ENCODE measurements at regions not wholly inside any gene's neighbourhood (a gene's known extent, or its start where the extent isn't known, plus 50 kb on each side); places are given as distances from the start of the nearest gene placed in this dataset.

- Histone ChIP-seq H3K4me2 (no peak overlapping the region), H3K4me1 (ENCODE audit: insufficient read depth) (peaks cover 28% of the 10 kb centered on the region), H3K9me3 (ENCODE audit: low read depth) (no peaks in the 10 kb centered on the region), H3K36me3 (replicated peaks; ENCODE audit: insufficient read depth, low read depth) (no peaks in the 10 kb centered on the region), H3K4me3 (no peak overlapping the region), H3K27me3 (no peaks in the 10 kb centered on the region), H4K20me1 (ENCODE audit: insufficient read depth, poor library complexity, severe bottlenecking) (no peaks in the 10 kb centered on the region), H2AFZ (no peak overlapping the region), H3K79me2 (no peaks in the 10 kb centered on the region), H3K27ac (no peak overlapping the region), H3K9me2 (replicated peaks; ENCODE audit: insufficient read depth) (no peaks in the 10 kb centered on the region)
- 92% methylated on average over 10 of the region's 10 CpGs for WGBS (ENCODE audit: low lambda C conversion rate, missing lambda C conversion rate)
- no peak for DNase-seq (ENCODE audit: low spot score)
- TF ChIP-seq CTCF (IDR thresholded peaks at IDR 0.05; ENCODE audit: poor library complexity) (no peak), EZH2phosphoT487 (IDR thresholded peaks at IDR 0.05; ENCODE audit: low read depth, severe bottlenecking, unreplicated experiment) (no peak), EZH2 (IDR thresholded peaks at IDR 0.05; ENCODE audit: borderline replicate concordance) (no peak)
These were observed 250.8 kb upstream of the KLF4 start for GRCh38 chr9:107740088-107740980.

- Histone ChIP-seq H3K9me3 (ENCODE audit: low read depth) (no peaks in the 10 kb centered on the region), H3K27me3 (no peaks in the 10 kb centered on the region), H3K27ac (peak overlapping the region; percentile 39), H3K4me1 (ENCODE audit: insufficient read depth) (peaks cover 31% of the 10 kb centered on the region), H3K4me2 (no peak overlapping the region), H4K20me1 (ENCODE audit: insufficient read depth, poor library complexity, severe bottlenecking) (no peaks in the 10 kb centered on the region), H2AFZ (no peak overlapping the region), H3K9me2 (replicated peaks; ENCODE audit: insufficient read depth) (no peaks in the 10 kb centered on the region), H3K36me3 (replicated peaks; ENCODE audit: insufficient read depth, low read depth) (no peaks in the 10 kb centered on the region), H3K79me2 (no peaks in the 10 kb centered on the region), H3K4me3 (no peak overlapping the region)
- WGBS (ENCODE audit: low lambda C conversion rate, missing lambda C conversion rate), result 88% methylated on average over 12 of the region's 12 CpGs
- no peak for DNase-seq (ENCODE audit: low spot score)
- TF ChIP-seq CTCF (IDR thresholded peaks at IDR 0.05; ENCODE audit: poor library complexity) (no peak), EZH2phosphoT487 (IDR thresholded peaks at IDR 0.05; ENCODE audit: low read depth, severe bottlenecking, unreplicated experiment) (no peak), EZH2 (IDR thresholded peaks at IDR 0.05; ENCODE audit: borderline replicate concordance) (no peak)
These were observed 250.1 kb upstream of the KLF4 start for GRCh38 chr9:107739601-107740082.

DNA sequence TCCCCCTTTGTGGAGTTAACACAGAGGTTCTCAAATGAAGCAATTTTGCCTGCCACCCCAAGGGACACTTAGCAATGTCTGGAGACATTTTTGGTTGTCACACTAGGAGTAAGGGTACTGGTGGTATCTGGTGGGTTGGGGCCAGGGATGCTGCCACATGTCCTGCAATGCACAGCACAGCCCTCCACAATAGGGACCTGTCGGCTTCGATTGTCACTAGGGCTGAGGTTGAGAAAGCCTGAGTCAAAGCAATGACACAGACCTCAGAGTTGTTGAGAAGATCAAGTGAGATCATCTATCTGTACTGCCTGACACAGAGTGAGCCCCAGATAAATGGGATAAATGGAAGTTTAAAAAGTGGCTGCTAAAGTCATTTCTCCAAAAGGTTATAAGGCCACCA is 249.2 kb upstream of the KLF4 start:
- Histone ChIP-seq H3K36me3 (replicated peaks; ENCODE audit: insufficient read depth, low read depth) (no peaks in the 10 kb centered on the region), H2AFZ (peak overlapping the region; percentile 33), H3K27ac (peak overlapping the region; percentile 39), H3K4me1 (ENCODE audit: insufficient read depth) (peaks cover 37% of the 10 kb centered on the region), H3K4me3 (no peak overlapping the region), H3K27me3 (no peaks in the 10 kb centered on the region), H3K9me2 (replicated peaks; ENCODE audit: insufficient read depth) (no peaks in the 10 kb centered on the region), H3K9me3 (ENCODE audit: low read depth) (no peaks in the 10 kb centered on the region), H3K79me2 (no peaks in the 10 kb centered on the region), H4K20me1 (ENCODE audit: insufficient read depth, poor library complexity, severe bottlenecking) (no peaks in the 10 kb centered on the region), H3K4me2 (no peak overlapping the region)
- TF ChIP-seq EZH2 (IDR thresholded peaks at IDR 0.05; ENCODE audit: borderline replicate concordance) (no peak), EZH2phosphoT487 (IDR thresholded peaks at IDR 0.05; ENCODE audit: low read depth, severe bottlenecking, unreplicated experiment) (no peak), CTCF (IDR thresholded peaks at IDR 0.05; ENCODE audit: poor library complexity) (no peak)
- no peak for DNase-seq (ENCODE audit: low spot score)
- 98% methylated on average over 2 of the region's 2 CpGs for WGBS (ENCODE audit: low lambda C conversion rate, missing lambda C conversion rate)
